WI38 (cell line): ENCODE measurements at regions not wholly inside any gene's neighbourhood (a gene's known extent, or its start where the extent isn't known, plus 50 kb on each side); places are given as distances from the start of the nearest gene placed in this dataset.

Experiments used
- H3K4me3 ChIP-seq: 2 replicates; pipeline ENCODE4 v1.5.1; 2011; ENCODE audit warnings: low read depth, mild to moderate bottlenecking, control low read depth, low read length
- TF ChIP-seq, protein P1 (sequence below): IDR thresholded peaks from 2 replicates; pipeline ENCODE4 v1.5.1; 2012; ENCODE audit warnings: low read depth, mild to moderate bottlenecking, control low read depth, low read length

DNA sequence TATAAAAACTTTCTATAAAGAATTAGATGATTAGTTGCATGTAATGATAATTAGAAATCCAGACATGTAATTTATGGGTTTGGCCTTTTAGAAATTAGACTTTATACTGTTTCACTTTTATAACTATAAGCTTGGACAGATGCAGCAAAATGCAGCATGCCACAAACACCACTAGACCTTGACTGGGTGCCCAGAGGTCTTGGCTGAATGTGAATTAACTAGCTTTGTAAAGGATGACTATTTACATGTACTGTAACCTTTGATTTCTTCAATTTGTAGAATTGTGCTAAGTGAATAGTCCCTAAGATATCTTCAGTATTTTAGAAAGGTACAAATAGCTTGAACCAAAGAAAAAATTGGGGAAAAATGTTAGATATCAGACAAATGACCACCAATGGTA is 2168.1 kb downstream of the MAT2B start:
- TF ChIP-seq, protein P1, sequence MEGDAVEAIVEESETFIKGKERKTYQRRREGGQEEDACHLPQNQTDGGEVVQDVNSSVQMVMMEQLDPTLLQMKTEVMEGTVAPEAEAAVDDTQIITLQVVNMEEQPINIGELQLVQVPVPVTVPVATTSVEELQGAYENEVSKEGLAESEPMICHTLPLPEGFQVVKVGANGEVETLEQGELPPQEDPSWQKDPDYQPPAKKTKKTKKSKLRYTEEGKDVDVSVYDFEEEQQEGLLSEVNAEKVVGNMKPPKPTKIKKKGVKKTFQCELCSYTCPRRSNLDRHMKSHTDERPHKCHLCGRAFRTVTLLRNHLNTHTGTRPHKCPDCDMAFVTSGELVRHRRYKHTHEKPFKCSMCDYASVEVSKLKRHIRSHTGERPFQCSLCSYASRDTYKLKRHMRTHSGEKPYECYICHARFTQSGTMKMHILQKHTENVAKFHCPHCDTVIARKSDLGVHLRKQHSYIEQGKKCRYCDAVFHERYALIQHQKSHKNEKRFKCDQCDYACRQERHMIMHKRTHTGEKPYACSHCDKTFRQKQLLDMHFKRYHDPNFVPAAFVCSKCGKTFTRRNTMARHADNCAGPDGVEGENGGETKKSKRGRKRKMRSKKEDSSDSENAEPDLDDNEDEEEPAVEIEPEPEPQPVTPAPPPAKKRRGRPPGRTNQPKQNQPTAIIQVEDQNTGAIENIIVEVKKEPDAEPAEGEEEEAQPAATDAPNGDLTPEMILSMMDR = no peak
- no peak overlapping the region for H3K4me3 ChIP-seq

DNA sequence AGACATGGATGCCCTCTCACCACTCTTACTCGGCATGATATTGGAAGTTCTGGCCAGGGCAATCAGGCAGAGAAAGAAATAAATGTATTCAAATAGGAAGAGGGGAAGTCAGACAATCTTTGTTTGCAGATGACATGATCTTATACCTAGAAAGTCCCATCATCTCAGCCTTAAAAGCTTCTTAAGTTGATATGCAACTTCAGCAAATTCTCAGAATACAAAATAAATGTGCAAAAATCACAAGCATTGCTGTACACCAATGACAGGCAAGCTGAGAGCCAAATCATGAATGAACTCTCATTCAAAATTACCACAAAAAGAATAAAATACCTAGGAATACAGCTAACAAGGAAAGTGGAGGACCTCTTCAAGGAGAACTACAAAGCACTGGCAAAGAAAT is 2190.4 kb downstream of the MAT2B start:
- H3K4me3 ChIP-seq = no peak overlapping the region
- TF ChIP-seq, protein P1 = no peak

DNA sequence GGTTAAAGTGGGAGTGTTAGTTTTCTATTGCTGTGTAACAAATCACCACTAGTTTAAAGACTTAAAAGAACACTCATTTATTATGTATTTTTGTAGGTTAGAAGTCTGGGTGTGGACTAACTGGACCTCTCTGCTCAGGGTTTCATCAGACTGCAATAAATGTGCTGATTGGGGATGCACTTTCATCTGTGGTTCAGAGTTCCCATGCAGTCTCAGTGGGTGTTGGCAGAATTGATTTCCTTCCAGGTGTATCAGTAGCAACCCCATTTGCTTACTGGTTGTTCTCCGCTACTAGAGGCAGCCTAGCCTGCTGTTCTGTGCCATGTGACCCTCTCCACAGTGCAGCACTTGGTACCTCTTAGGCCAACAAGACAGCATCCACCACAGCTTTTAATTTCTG is 2200.5 kb downstream of the MAT2B start:
- TF ChIP-seq, protein P1 = no peak
- no peak overlapping the region for H3K4me3 ChIP-seq

DNA sequence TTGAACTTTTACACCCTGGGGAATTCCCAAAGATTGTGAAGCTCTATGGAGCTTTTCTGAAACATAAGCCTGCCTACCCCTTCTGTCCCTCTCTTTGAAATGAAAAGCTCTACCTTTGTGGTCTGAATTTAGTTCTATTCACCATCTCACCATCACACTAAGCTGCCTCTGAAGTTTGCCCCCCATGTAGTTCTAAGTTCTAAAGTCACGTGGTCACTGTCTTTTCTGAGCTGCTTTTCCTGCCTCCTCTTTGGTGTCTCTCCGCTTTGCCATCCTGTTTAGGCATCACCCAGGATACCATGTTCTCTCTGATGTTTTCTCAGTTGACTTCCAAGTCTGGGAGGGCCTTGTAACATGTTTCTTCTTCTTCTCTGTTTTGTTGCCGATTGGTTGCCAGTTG is 2206.6 kb downstream of the MAT2B start:
- H3K4me3 ChIP-seq = no peak overlapping the region
- TF ChIP-seq, protein P1 = no peak

DNA sequence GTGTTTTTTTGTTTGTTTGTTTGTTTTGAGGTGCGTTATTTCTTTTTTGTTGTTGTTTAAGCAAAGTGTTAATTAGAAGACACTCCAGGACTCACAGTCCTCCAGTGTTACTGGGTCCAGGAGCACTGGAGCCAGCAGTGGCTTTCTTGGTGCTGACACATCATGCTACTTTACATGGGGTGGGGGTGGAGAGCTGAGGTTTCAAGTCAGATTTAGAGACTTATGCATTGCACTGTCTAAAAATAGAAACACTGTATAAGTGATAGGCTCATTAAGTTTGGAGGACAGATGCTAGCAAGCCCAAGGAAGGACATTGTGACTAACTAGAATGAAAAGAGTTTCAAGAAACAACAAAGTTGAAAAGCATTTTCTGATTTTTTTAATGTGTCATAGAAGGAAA is 2209.2 kb downstream of the MAT2B start:
- TF ChIP-seq, protein P1 = no peak
- H3K4me3 ChIP-seq = no peak overlapping the region

DNA sequence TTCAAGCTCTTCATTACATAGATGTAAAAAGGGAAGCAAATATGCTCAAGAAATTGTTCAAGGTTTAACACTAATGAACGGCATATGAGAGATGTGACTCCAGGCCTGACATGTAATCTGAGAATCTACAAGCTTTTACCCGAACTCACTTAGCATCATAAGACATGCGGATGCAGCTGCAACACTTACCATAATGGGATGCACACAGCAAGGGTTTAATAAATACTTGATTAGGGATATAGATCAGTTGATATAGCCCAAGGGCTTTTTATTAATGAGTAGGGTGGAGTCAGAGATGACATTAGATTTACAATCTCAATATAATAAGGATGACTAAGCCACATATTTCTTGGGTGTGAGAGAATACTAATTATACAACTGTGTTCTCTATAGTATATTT is 2215.5 kb downstream of the MAT2B start:
- TF ChIP-seq, protein P1 = no peak

DNA sequence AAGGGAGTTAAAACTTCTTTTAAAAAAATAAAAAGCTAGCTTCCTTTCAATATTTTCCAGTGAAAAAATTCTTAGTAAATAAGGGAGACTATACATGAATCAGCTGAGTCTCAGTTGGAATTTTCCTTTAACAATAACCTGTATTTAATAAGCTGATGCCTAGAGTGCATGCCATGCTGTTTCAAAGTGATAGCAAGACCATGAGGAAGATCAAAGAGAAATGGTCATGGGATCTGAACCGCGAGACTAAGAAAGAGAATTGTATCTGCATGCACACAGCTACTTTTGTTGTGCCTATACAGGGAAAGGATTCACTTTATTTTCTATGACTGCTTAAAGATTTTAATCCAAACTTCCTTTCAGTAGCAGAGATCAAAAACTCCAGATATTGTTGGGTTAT is 2217.0 kb downstream of the MAT2B start:
- no peak overlapping the region for H3K4me3 ChIP-seq
- TF ChIP-seq, protein P1 = no peak

More for the DNA sequence above, 2215.5 kb downstream of the MAT2B start:
- no peak overlapping the region for H3K4me3 ChIP-seq
